GM12873 (cell line): ENCODE measurements at regions not wholly inside any gene's neighbourhood (a gene's known extent, or its start where the extent isn't known, plus 50 kb on each side); places are given as distances from the start of the nearest gene placed in this dataset.

ENCODE experiments used
- CTCF ChIP-seq: IDR thresholded peaks from 2 replicates; pipeline ENCODE4 v1.5.1; 2012; ENCODE audit warnings: low read depth, mild to moderate bottlenecking, moderate library complexity, low read length, control low read depth; ENCODE audit not compliant: insufficient read depth; ENCODE audit errors: missing control alignments

GRCh38 chr4:104967034-104967401 is 179.7 kb upstream of the TET2 start:
- TF ChIP-seq CTCF: no peak

GRCh38 chr4:104969394-104970082 is 177.1 kb upstream of the TET2 start:
- TF ChIP-seq CTCF: no peak

- TF ChIP-seq CTCF: no peak
These were observed 175.2 kb upstream of the TET2 start for GRCh38 chr4:104971462-104971861.

- no peak for TF ChIP-seq CTCF
These were observed 173.0 kb upstream of the TET2 start for GRCh38 chr4:104973708-104974107.

- TF ChIP-seq CTCF: no peak
These were observed 171.1 kb upstream of the TET2 start for GRCh38 chr4:104975617-104976016.

- TF ChIP-seq CTCF: no peak
These were observed 170.4 kb upstream of the TET2 start for GRCh38 chr4:104976262-104976661.

- TF ChIP-seq CTCF: no peak
These were observed 167.5 kb upstream of the TET2 start for GRCh38 chr4:104979083-104979760.
